ENCODE measurements at regions not wholly inside any gene's neighbourhood (a gene's known extent, or its start where the extent isn't known, plus 50 kb on each side); places are given as distances from the start of the nearest gene placed in this dataset.

- no peak for TF ChIP-seq REST (IDR thresholded peaks at IDR 0.05; ENCODE audit: low read depth)
These were observed 64.8 kb upstream of the SEC61G start (continued) for GRCh38 chr7:54823776-54824175.

- CTCF ChIA-PET = no interaction called here
- Histone ChIP-seq H3K9ac (ENCODE audit: low read length) (no peak overlapping the region), H3K4me1 (ENCODE audit: control insufficient read depth in 1 of 2, insufficient read depth in 2 of 2, low read length in 2 of 2) (peaks cover 0 to 7% of the 10 kb centered on the region in 2 experiments; a peak in 2 of 4 replicates), H3K79me2 (ENCODE audit: insufficient read depth, low read length) (no peaks in the 10 kb centered on the region), H3K27me3 (ENCODE audit: insufficient read depth, low read length) (no peaks in the 10 kb centered on the region), H3K4me2 (ENCODE audit: low read length) (no peak overlapping the region), H3K4me3 (replicated peaks in 1 of 2; ENCODE audit: low read depth in 1 of 2, low read length in 2 of 2) (no peak overlapping the region), H3K9me3 (ENCODE audit: control insufficient read depth in 1 of 2, insufficient read depth in 1 of 2, low read depth in 1 of 2, low read length in 2 of 2) (peaks cover 0 to 14% of the 10 kb centered on the region in 2 experiments; a peak in 2 of 4 replicates), H3K27ac (ENCODE audit: low read depth, low read length) (no peak overlapping the region), H4K20me1 (ENCODE audit: insufficient read depth) (no peaks in the 10 kb centered on the region), H2AFZ (ENCODE audit: low read depth, low read length, poor library complexity, severe bottlenecking) (no peak overlapping the region), H3K9me2 (ENCODE audit: insufficient read depth) (no peaks in the 10 kb centered on the region), H3K36me3 (ENCODE audit: control insufficient read depth in 1 of 2, insufficient read depth in 2 of 2, low read length in 2 of 2) (peaks cover 0 to 13% of the 10 kb centered on the region in 2 experiments; a peak in 1 of 4 replicates)
- RAD21 ChIA-PET (ENCODE audit: low non-redundant PET in 1 of 2, low total read pairs in 2 of 2, uncharacterized antibody in 2 of 2, unreplicated experiment in 2 of 2) = no interaction called here
- BruUV-seq (replicated peaks) = no TSS peak
- POLR2A ChIA-PET = no interaction called here
- intact Hi-C loops (cut with micrococcal nuclease) = no loop called here
- TF ChIP-seq FOSL1 (IDR thresholded peaks at IDR 0.05; ENCODE audit: low read depth) (no peak), SIN3A (IDR thresholded peaks at IDR 0.05; ENCODE audit: low read depth) (no peak), CBX3 (IDR thresholded peaks at IDR 0.05; ENCODE audit: low read depth) (no peak), EGR1 (IDR thresholded peaks at IDR 0.05; ENCODE audit: low read depth) (no peak), POLR2A (IDR thresholded peaks at IDR 0.05; ENCODE audit: borderline replicate concordance, extremely low read depth, insufficient read depth, insufficient read length) (no peak), YY1 (IDR thresholded peaks at IDR 0.05; ENCODE audit: extremely low read depth, insufficient replicate concordance, low read depth, low read length) (no peak), SP1 (IDR thresholded peaks at IDR 0.05; ENCODE audit: low read depth) (no peak), EZH2 (IDR thresholded peaks at IDR 0.05) (no peak), CEBPB (IDR thresholded peaks at IDR 0.05; ENCODE audit: low read depth) (no peak), ATF3 (IDR thresholded peaks at IDR 0.05) (no peak), ELF1 (IDR thresholded peaks at IDR 0.05; ENCODE audit: borderline replicate concordance, low read depth) (no peak), CTCF (IDR thresholded peaks at IDR 0.05 in 2 of 3, conservative IDR thresholded peaks at IDR 0.05 in 1 of 3; ENCODE audit: borderline replicate concordance in 1 of 3, insufficient read depth in 1 of 3, low read depth in 2 of 3, low read length in 2 of 3) (no peak)
- ATAC-seq (no peak), DNase-seq (ENCODE audit: low read depth, low spot score) (no peak)
These were observed 65.6 kb upstream of the SEC61G start for GRCh38 chr7:54824655-54825054.
